H1 (cell line): ENCODE measurements at regions not wholly inside any gene's neighbourhood (a gene's known extent, or its start where the extent isn't known, plus 50 kb on each side); places are given as distances from the start of the nearest gene placed in this dataset.

ENCODE experiments used
- CTCF ChIA-PET: fragments of 300-600 bp; sonication (Branson Sonifier 250); formaldehyde crosslinking; loops from one replicate; lab custom pipeline; 2021; ENCODE audit not compliant: partially characterized antibody; lab: Charles Lee
- POLR2A ChIA-PET: fragments of 300-600 bp; sonication (Branson Sonifier 250); formaldehyde crosslinking; loops from one replicate; lab custom pipeline; 2021; ENCODE audit warnings: inconsistent platforms; ENCODE audit not compliant: partially characterized antibody; lab: Charles Lee
- DNase-seq, 2 experiments: peaks; one replicate each; pipeline versions ENCODE4 v3.0.0 to v3.0.0-alpha.2; 2010 to 2022; ENCODE audit warnings: low spot score in 2 of 2, low read depth in 1 of 2, mixed read lengths in 1 of 2
- FAIRE-seq: peaks from 2 replicates; lab custom pipeline; 2011; peaks lifted over from hg19 to GRCh38; lab: Jason Lieb, UNC
- H2AFZ ChIP-seq: 2 replicates; pipeline ENCODE4 v1.8.1; 2012; ENCODE audit warnings: low read length, inconsistent platforms
- H2AK5ac ChIP-seq: 2 replicates; pipeline ENCODE4 v1.6.1; 2013; ENCODE audit warnings: low read depth, low read length
- H2BK120ac ChIP-seq: replicated peaks from 2 replicates; pipeline ENCODE3; 2013; ENCODE audit warnings: low read depth, low read length, inconsistent platforms
- H2BK12ac ChIP-seq: 2 replicates; pipeline ENCODE4 v1.6.1; 2013; ENCODE audit warnings: low read depth, low read length
- H2BK15ac ChIP-seq: 2 replicates; pipeline ENCODE4 v1.6.1; 2013; ENCODE audit warnings: low read length
- H2BK20ac ChIP-seq: 2 replicates; pipeline ENCODE4 v1.6.1; 2013; ENCODE audit warnings: low read length
- H2BK5ac ChIP-seq: 2 replicates; pipeline ENCODE4 v1.6.1; 2013; ENCODE audit warnings: low read depth, low read length
- H3K14ac ChIP-seq: 2 replicates; pipeline ENCODE4 v1.6.1; 2013; ENCODE audit warnings: inconsistent platforms; ENCODE audit not compliant: insufficient read length
- H3K18ac ChIP-seq: 2 replicates; pipeline ENCODE4 v1.6.1; 2013; ENCODE audit warnings: low read length; ENCODE audit errors: extremely low read depth
- H3K23ac ChIP-seq: 2 replicates; pipeline ENCODE4 v1.6.1; 2013; ENCODE audit warnings: inconsistent platforms; ENCODE audit not compliant: insufficient read length
- H3K23me2 ChIP-seq: 2 replicates; pipeline ENCODE4 v1.6.1; 2013; ENCODE audit warnings: low read depth, low read length
- H3K27ac ChIP-seq: 2 replicates; pipeline ENCODE4 v1.6.1; 2011; ENCODE audit warnings: low read depth, low read length, inconsistent platforms
- H3K27me3 ChIP-seq, 4 experiments: replicated peaks in 1 of 4; 1 replicate in 1 of 4; 2 replicates in 3 of 4; pipeline versions ENCODE4 v1.6.1 to v1.8.1; 2011 to 2013; ENCODE audit warnings: low read length in 3 of 4, mild to moderate bottlenecking in 3 of 4, inconsistent platforms in 2 of 4, mixed read lengths in 2 of 4, moderate library complexity in 1 of 4; ENCODE audit not compliant: control insufficient read depth in 3 of 4, insufficient read depth in 3 of 4; ENCODE audit errors: extremely low read depth in 1 of 4
- H3K36me3 ChIP-seq, 4 experiments: 2 replicates each; pipeline versions ENCODE4 v1.6.1 to v1.8.1; 2011 to 2013; ENCODE audit warnings: mild to moderate bottlenecking in 4 of 4, low read length in 3 of 4, moderate library complexity in 2 of 4, control low read depth in 1 of 4, inconsistent platforms in 1 of 4; ENCODE audit not compliant: insufficient read depth in 4 of 4, control insufficient read depth in 2 of 4
- H3K4ac ChIP-seq: replicated peaks from 2 replicates; pipeline ENCODE3; 2013; ENCODE audit warnings: low read length, low read depth, mixed read lengths, inconsistent platforms; ENCODE audit not compliant: insufficient read length
- H3K4me1 ChIP-seq, 4 experiments: replicated peaks in 1 of 4; 1 replicate in 1 of 4; 2 replicates in 3 of 4; pipeline versions ENCODE4 v1.6.1 to v1.8.1; 2011 to 2013; ENCODE audit warnings: low read length in 3 of 4, inconsistent platforms in 2 of 4, mixed read lengths in 1 of 4; ENCODE audit not compliant: insufficient read depth in 4 of 4, control insufficient read depth in 3 of 4
- H3K4me2 ChIP-seq, 2 experiments: 2 replicates each; pipeline versions ENCODE4 v1.6.1 to v1.8.1; 2011 to 2013; ENCODE audit warnings: low read depth in 2 of 2, low read length in 2 of 2, control low read depth in 1 of 2, inconsistent platforms in 1 of 2, mild to moderate bottlenecking in 1 of 2; ENCODE audit not compliant: insufficient read depth in 1 of 2
- H3K4me3 ChIP-seq, 4 experiments: fragments of 200-600, 300-600 bp in 1 of 4; sonication (generic), shearing (Covaris generic), sonication (Bioruptor Twin) in 1 of 4; 2 replicates each; pipeline versions ENCODE4 v1.5.1 to v1.8.1; 2011 to 2016; ENCODE audit warnings: low read length in 4 of 4, low read depth in 3 of 4, control low read depth in 2 of 4, inconsistent platforms in 2 of 4, mild to moderate bottlenecking in 2 of 4, mixed read lengths in 1 of 4, moderate library complexity in 1 of 4; ENCODE audit not compliant: insufficient read depth in 2 of 4; ENCODE audit errors: extremely low read depth in 1 of 4
- H3K56ac ChIP-seq: replicated peaks from 2 replicates; pipeline ENCODE3; 2013; ENCODE audit warnings: low read depth, mild to moderate bottlenecking, mixed read lengths, low read length, inconsistent platforms; ENCODE audit not compliant: insufficient read length
- H3K79me1 ChIP-seq: 2 replicates; pipeline ENCODE4 v1.6.1; 2013; ENCODE audit warnings: low read depth, low read length, control low read depth
- H3K79me2 ChIP-seq, 2 experiments: 2 replicates each; pipeline versions ENCODE4 v1.6.1 to v1.8.1; 2012 to 2013; ENCODE audit warnings: low read length in 2 of 2, mild to moderate bottlenecking in 2 of 2, inconsistent platforms in 1 of 2; ENCODE audit not compliant: insufficient read depth in 2 of 2, control insufficient read depth in 1 of 2
- H3K9ac ChIP-seq, 4 experiments: replicated peaks in 1 of 4; 1 replicate in 1 of 4; 2 replicates in 3 of 4; pipeline versions ENCODE4 v1.6.1 to v1.8.1; 2011 to 2013; ENCODE audit warnings: low read depth in 3 of 4, low read length in 3 of 4, control low read depth in 2 of 4, mild to moderate bottlenecking in 2 of 4, moderate library complexity in 2 of 4, inconsistent platforms in 1 of 4; ENCODE audit errors: extremely low read depth in 1 of 4
- H3K9me3 ChIP-seq, 2 experiments: 2 replicates each; pipeline versions ENCODE4 v1.6.1 to v1.8.1; 2012 to 2013; ENCODE audit warnings: mild to moderate bottlenecking in 2 of 2, moderate library complexity in 2 of 2, control low read depth in 1 of 2, inconsistent platforms in 1 of 2, low read depth in 1 of 2, low read length in 1 of 2, mixed read lengths in 1 of 2; ENCODE audit not compliant: insufficient read depth in 2 of 2
- H4K20me1 ChIP-seq, 2 experiments: replicated peaks in 1 of 2; 2 replicates each; pipeline versions ENCODE3 to v1.8.1; 2011 to 2013; ENCODE audit warnings: inconsistent platforms in 2 of 2, low read length in 2 of 2, mild to moderate bottlenecking in 1 of 2; ENCODE audit not compliant: insufficient read depth in 2 of 2, control insufficient read depth in 1 of 2
- H4K5ac ChIP-seq: 2 replicates; pipeline ENCODE4 v1.6.1; 2013; ENCODE audit warnings: low read length, low read depth, mixed read lengths, inconsistent platforms; ENCODE audit not compliant: insufficient read length
- H4K8ac ChIP-seq: 2 replicates; pipeline ENCODE4 v1.8.0; 2013; ENCODE audit warnings: mild to moderate bottlenecking, moderate library complexity, low read length, inconsistent platforms; ENCODE audit not compliant: insufficient read depth; ENCODE audit errors: extremely low read depth
- H4K91ac ChIP-seq: replicated peaks from 2 replicates; pipeline ENCODE3; 2013; ENCODE audit warnings: low read length, mixed read lengths, inconsistent platforms; ENCODE audit not compliant: insufficient read length
- CTCF ChIP-seq, 3 experiments: IDR thresholded peaks; 1 replicate in 2 of 3; 2 replicates in 1 of 3; pipeline versions ENCODE4 v1.5.1 to v1.6.1; 2011; ENCODE audit warnings: low read length in 3 of 3, mild to moderate bottlenecking in 3 of 3, inconsistent platforms in 2 of 3, low read depth in 1 of 3, moderate library complexity in 1 of 3; ENCODE audit not compliant: insufficient read depth in 1 of 3; ENCODE audit errors: control extremely low read depth in 1 of 3
- HDAC2 ChIP-seq, 2 experiments: fragments of 300-600 bp in 1 of 2; sonication (generic) in 1 of 2; IDR thresholded peaks; 2 replicates each; pipeline ENCODE4 v1.6.1; 2011 to 2012; ENCODE audit warnings: low read depth in 2 of 2, low read length in 2 of 2, mild to moderate bottlenecking in 2 of 2, moderate library complexity in 2 of 2, borderline replicate concordance in 1 of 2, inconsistent platforms in 1 of 2
- KDM1A ChIP-seq: fragments of 200-600, 300-600 bp; sonication (generic); IDR thresholded peaks from 2 replicates; pipeline ENCODE4 v1.7.1; 2016; ENCODE audit warnings: mild to moderate bottlenecking, low read length, borderline replicate concordance
- KDM5A ChIP-seq: fragments of 200-600 bp; IDR thresholded peaks from 2 replicates; pipeline ENCODE4 v1.7.1; 2012; ENCODE audit warnings: mild to moderate bottlenecking, low read length, inconsistent platforms, mixed read lengths
- PHF8 ChIP-seq: fragments of 200-600 bp; sonication (generic); conservative IDR thresholded peaks from 2 replicates; pipeline ENCODE4 v1.7.1; 2012; ENCODE audit warnings: low read depth, mild to moderate bottlenecking, inconsistent platforms, low read length, moderate library complexity
- RXRA ChIP-seq: IDR thresholded peaks from 2 replicates; pipeline ENCODE4 v1.6.1; 2011; ENCODE audit warnings: low read depth, mild to moderate bottlenecking, low read length, moderate library complexity; ENCODE audit not compliant: insufficient read depth
- TAF1 ChIP-seq: IDR thresholded peaks from 2 replicates; pipeline ENCODE4 v1.6.1; 2011; ENCODE audit warnings: mild to moderate bottlenecking, low read depth, low read length
- TAF7 ChIP-seq: optimal IDR thresholded peaks from 2 replicates; pipeline ENCODE3; 2011; ENCODE audit warnings: low read depth, mild to moderate bottlenecking, inconsistent platforms, low read length, moderate library complexity, borderline replicate concordance
- TCF12 ChIP-seq: IDR thresholded peaks from 2 replicates; pipeline ENCODE4 v1.6.1; 2011; ENCODE audit warnings: low read depth, mild to moderate bottlenecking, low read length
- WGBS, 2 experiments: shearing (Covaris generic) in 1 of 2; methylation state at CpG; one replicate each; pipeline versions ENCODE4 v1.1.6 to v1.1.7; 2013 to 2015; ENCODE audit warnings: low lambda C conversion rate in 2 of 2, mixed read lengths in 2 of 2, inconsistent platforms in 1 of 2, low coverage in 1 of 2, missing lambda C conversion rate in 1 of 2; ENCODE audit not compliant: insufficient replicate concordance in 2 of 2, insufficient coverage in 1 of 2, insufficient read length in 1 of 2; ENCODE audit errors: extremely low coverage in 1 of 2, missing lambda C conversion rate in 1 of 2; 5-methylcytosine and 5-hydroxymethylcytosine counted together

GRCh38 chr6:168242111-168242939, 77.3 kb downstream of the DACT2 start:
- Histone ChIP-seq H3K27me3 (no peaks in the 10 kb centered on the region), H4K20me1 (peaks cover 0 to 2% of the 10 kb centered on the region in 2 experiments), H3K27ac (no peak overlapping the region), H3K9me3 (no peaks in the 10 kb centered on the region), H3K56ac (no peak overlapping the region), H2BK12ac (no peak overlapping the region), H3K36me3 (no peaks in the 10 kb centered on the region), H3K4me2 (no peak overlapping the region), H3K23me2 (no peaks in the 10 kb centered on the region), H3K4me1 (no peaks in the 10 kb centered on the region; a peak in 1 of 7 replicates), H3K4ac (no peak overlapping the region), H4K5ac (no peak overlapping the region), H3K79me2 (no peaks in the 10 kb centered on the region), H3K4me3 (no peak overlapping the region), H3K14ac (no peak overlapping the region), H3K79me1 (no peaks in the 10 kb centered on the region), H4K8ac (peak overlapping the region; percentile 6; the same call in 1 of the 2 replicates), H3K23ac (no peak overlapping the region), H3K9ac (no peak overlapping the region), H2BK5ac (no peak overlapping the region), H2BK20ac (no peak overlapping the region), H3K18ac (peak overlapping the region; percentile 19; the same call in 1 of the 2 replicates), H4K91ac (no peak overlapping the region), H2AFZ (no peak overlapping the region), H2AK5ac (no peak overlapping the region), H2BK120ac (no peak overlapping the region), H2BK15ac (no peak overlapping the region)
- POLR2A ChIA-PET = interaction anchor here (0.9 kb wide), 1 partner anchor 293 kb away, joined by 3 read pairs; no protein-coding TSS in a partner anchor
- 95% methylated on average over 9 of the region's 9 CpGs; no CpG with 5 or more reads in 1 of the 2 experiments for WGBS, 2 experiments
- CTCF ChIA-PET = interaction anchor here (1.4 kb wide), 1 partner anchor 91 kb away, joined by 5 read pairs; no protein-coding TSS in a partner anchor
- DNase-seq = no peak
- no peak for FAIRE-seq
- TF ChIP-seq TAF1 = no peak
- TF ChIP-seq CTCF (IDR thresholded peaks at IDR 0.05; ENCODE audit: control extremely low read depth in 1 of 3, insufficient read depth in 1 of 3, low read depth in 1 of 3, low read length in 3 of 3) = no peak
- no peak for TF ChIP-seq PHF8
- TF ChIP-seq TAF7 = no peak
- TF ChIP-seq KDM5A = no peak
- no peak for TF ChIP-seq KDM1A
- TF ChIP-seq HDAC2 (IDR thresholded peaks at IDR 0.05; ENCODE audit: borderline replicate concordance in 1 of 2, low read depth in 2 of 2, low read length in 2 of 2) = no peak
- TF ChIP-seq TCF12 = no peak
- no peak for TF ChIP-seq RXRA
